WTC11 (cell line): ENCODE measurements at regions not wholly inside any gene's neighbourhood (a gene's known extent, or its start where the extent isn't known, plus 50 kb on each side); places are given as distances from the start of the nearest gene placed in this dataset.

Source experiments
- ATAC-seq: fragments of 200-7000 bp; cut with Tn5 transposase; 2 replicates; pipeline ENCODE4 v1.10.0; 2021; ENCODE audit warnings: mild to moderate bottlenecking, moderate library complexity
- CTCF ChIA-PET: fragments of 300-600 bp; sonication (Branson Sonifier 250); formaldehyde crosslinking; loops from one replicate; lab custom pipeline; 2021; ENCODE audit warnings: antibody characterized with exemption; lab: Charles Lee
- POLR2A ChIA-PET: fragments of 350-600 bp; sonication (Branson Sonifier 250); formaldehyde crosslinking; loops from one replicate; lab custom pipeline; 2021; ENCODE audit warnings: antibody characterized with exemption; lab: Charles Lee
- DNase-seq: peaks from one replicate; pipeline ENCODE4 v3.0.0; 2021; ENCODE audit warnings: low spot score
- H3K27ac Mint-ChIP-seq: 2 replicates; pipeline ENCODE4 v1.8.0; 2021; ENCODE audit warnings: mixed read lengths
- H3K27me3 Mint-ChIP-seq: 2 replicates; pipeline ENCODE4 v1.8.0; 2021; ENCODE audit warnings: low read depth, mild to moderate bottlenecking, moderate library complexity, mixed read lengths
- H3K36me3 Mint-ChIP-seq: 2 replicates; pipeline ENCODE4 v1.8.0; 2021; ENCODE audit warnings: mixed read lengths
- H3K4me1 Mint-ChIP-seq: 2 replicates; pipeline ENCODE4 v1.8.0; 2022; ENCODE audit warnings: mixed read lengths
- H3K4me3 Mint-ChIP-seq: 2 replicates; pipeline ENCODE4 v1.8.0; 2021; ENCODE audit warnings: mild to moderate bottlenecking, moderate library complexity, mixed read lengths
- H3K9me3 Mint-ChIP-seq: 2 replicates; pipeline ENCODE4 v1.8.0; 2021; ENCODE audit warnings: mixed read lengths
- ATF1 ChIP-seq: sonication (generic); formaldehyde crosslinking; IDR thresholded peaks from 2 replicates; pipeline ENCODE4 v1.8.1; 2023; ENCODE audit warnings: mild to moderate bottlenecking, moderate library complexity, missing genetic modification reagents
- ELF4 ChIP-seq: sonication (generic); formaldehyde crosslinking; IDR thresholded peaks from 2 replicates; pipeline ENCODE4 v1.8.1; 2022; ENCODE audit warnings: low read depth, mild to moderate bottlenecking, moderate library complexity, missing genetic modification reagents
- EMX1 ChIP-seq: fragments of 250-450 bp; sonication (Bioruptor Pico); IDR thresholded peaks from 2 replicates; pipeline ENCODE4 v1.8.0; 2021; ENCODE audit warnings: mild to moderate bottlenecking
- ETV6 ChIP-seq: sonication (generic); formaldehyde crosslinking; IDR thresholded peaks from 2 replicates; pipeline ENCODE4 v1.8.1; 2022; ENCODE audit warnings: mild to moderate bottlenecking, missing genetic modification reagents
- FOXK1 ChIP-seq: sonication (generic); formaldehyde crosslinking; IDR thresholded peaks from 2 replicates; pipeline ENCODE4 v1.8.0; 2022; ENCODE audit warnings: mild to moderate bottlenecking, moderate library complexity, missing genetic modification reagents
- FOXP1 ChIP-seq: sonication (generic); formaldehyde crosslinking; IDR thresholded peaks from 2 replicates; pipeline ENCODE4 v1.8.0; 2022; ENCODE audit warnings: missing genetic modification reagents, mild to moderate bottlenecking, moderate library complexity, borderline replicate concordance
- MXD4 ChIP-seq: fragments of 250-450 bp; sonication (Bioruptor Pico); IDR thresholded peaks from 2 replicates; pipeline ENCODE4 v1.8.0; 2021; ENCODE audit warnings: mild to moderate bottlenecking, moderate library complexity, borderline replicate concordance
- OVOL2 ChIP-seq: fragments of 250-450 bp; sonication (Bioruptor Pico); IDR thresholded peaks from 2 replicates; pipeline ENCODE4 v1.9.0; 2021; ENCODE audit warnings: mild to moderate bottlenecking, borderline replicate concordance
- RELA ChIP-seq: sonication (generic); formaldehyde crosslinking; IDR thresholded peaks from 2 replicates; pipeline ENCODE4 v1.8.1; 2022; ENCODE audit warnings: missing genetic modification reagents, mild to moderate bottlenecking, borderline replicate concordance
- SOX15 ChIP-seq: fragments of 250-450 bp; sonication (Bioruptor Pico); IDR thresholded peaks from 2 replicates; pipeline ENCODE4 v1.9.0; 2021; ENCODE audit warnings: mild to moderate bottlenecking
- TCF7 ChIP-seq: sonication (generic); formaldehyde crosslinking; IDR thresholded peaks from 2 replicates; pipeline ENCODE4 v1.8.0; 2022; ENCODE audit warnings: mild to moderate bottlenecking, low read depth, missing genetic modification reagents, moderate library complexity
- ZNF138 ChIP-seq: sonication (generic); formaldehyde crosslinking; conservative IDR thresholded peaks from 2 replicates; pipeline ENCODE4 v1.8.1; 2022; ENCODE audit warnings: mild to moderate bottlenecking, moderate library complexity, missing genetic modification reagents
- ZNF232 ChIP-seq: sonication (generic); formaldehyde crosslinking; IDR thresholded peaks from 2 replicates; pipeline ENCODE4 v1.8.0; 2022; ENCODE audit warnings: mild to moderate bottlenecking, missing genetic modification reagents
- ZNF423 ChIP-seq: fragments of 250-450 bp; sonication (Bioruptor Pico); IDR thresholded peaks from 2 replicates; pipeline ENCODE4 v2.1.2; 2022; ENCODE audit warnings: mild to moderate bottlenecking, moderate library complexity
- TF ChIP-seq, protein P1 (sequence below): sonication (generic); formaldehyde crosslinking; IDR thresholded peaks from 2 replicates; pipeline ENCODE4 v1.8.1; 2023; ENCODE audit warnings: mild to moderate bottlenecking, moderate library complexity, missing genetic modification reagents
- TF ChIP-seq, protein P2 (sequence below): sonication (generic); formaldehyde crosslinking; IDR thresholded peaks from 2 replicates; pipeline ENCODE4 v1.8.1; 2022; ENCODE audit warnings: mild to moderate bottlenecking, moderate library complexity, missing genetic modification reagents
- TF ChIP-seq, protein P3 (sequence below): sonication (generic); formaldehyde crosslinking; IDR thresholded peaks from 2 replicates; pipeline ENCODE4 v1.8.1; 2023; ENCODE audit warnings: mild to moderate bottlenecking, missing genetic modification reagents, borderline replicate concordance
- TF ChIP-seq, protein P4 (sequence below): sonication (generic); formaldehyde crosslinking; IDR thresholded peaks from 2 replicates; pipeline ENCODE4 v1.8.0; 2022; ENCODE audit warnings: mild to moderate bottlenecking, missing genetic modification reagents
- TF ChIP-seq, protein P5 (sequence below): sonication (generic); formaldehyde crosslinking; IDR thresholded peaks from 2 replicates; pipeline ENCODE4 v1.8.0; 2022; ENCODE audit warnings: mild to moderate bottlenecking, missing genetic modification reagents
- TF ChIP-seq, protein P6 (sequence below): sonication (generic); formaldehyde crosslinking; IDR thresholded peaks from 2 replicates; pipeline ENCODE4 v1.8.1; 2023; ENCODE audit warnings: mild to moderate bottlenecking, missing genetic modification reagents, moderate library complexity
- TF ChIP-seq, protein P7 (sequence below): sonication (generic); formaldehyde crosslinking; IDR thresholded peaks from 2 replicates; pipeline ENCODE4 v1.8.0; 2022; ENCODE audit warnings: mild to moderate bottlenecking, missing genetic modification reagents

DNA sequence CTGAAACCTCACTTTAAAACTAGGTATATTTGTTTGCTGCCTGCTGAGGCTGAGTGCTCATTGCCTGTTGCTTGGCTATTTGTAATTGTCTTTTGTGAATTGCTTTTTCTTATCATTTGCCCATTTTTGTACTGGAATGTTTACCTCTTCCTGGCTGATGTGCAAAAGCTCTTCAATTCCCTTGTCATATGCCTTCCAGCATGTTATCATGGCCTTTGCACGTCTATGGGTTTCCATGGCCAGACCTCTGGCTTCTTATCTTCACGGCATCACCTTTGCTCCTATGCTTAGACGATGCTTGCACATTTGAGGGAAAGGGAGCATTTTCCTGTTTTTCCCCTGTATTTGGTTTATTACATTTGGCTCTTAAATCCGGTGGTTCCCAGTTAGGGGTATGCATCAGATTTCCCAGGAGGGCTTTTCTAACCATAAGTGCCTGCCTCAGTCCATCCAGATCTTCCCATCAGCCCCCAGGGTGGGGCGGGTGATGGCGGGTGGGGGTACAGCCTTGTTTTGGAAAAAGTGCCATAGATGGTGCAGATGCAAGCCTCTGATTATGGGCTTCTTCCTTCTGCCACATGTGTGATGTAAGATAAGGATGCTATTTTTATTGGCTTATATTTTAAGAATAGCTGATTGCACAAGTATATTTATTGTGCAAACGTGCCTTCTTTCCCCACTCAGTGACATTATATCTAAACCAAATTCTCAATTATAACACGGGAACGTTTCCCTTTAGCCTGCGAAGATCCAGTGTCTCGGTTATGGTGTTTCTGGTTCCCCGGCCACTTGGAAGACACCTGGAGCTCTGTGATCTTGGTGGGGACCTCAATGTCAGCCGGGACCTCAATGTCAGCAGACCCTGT lies 70.6 kb upstream of the SEPTIN5 start:
- no peak for TF ChIP-seq ZNF138
- TF ChIP-seq EMX1: no peak
- TF ChIP-seq, protein P1, sequence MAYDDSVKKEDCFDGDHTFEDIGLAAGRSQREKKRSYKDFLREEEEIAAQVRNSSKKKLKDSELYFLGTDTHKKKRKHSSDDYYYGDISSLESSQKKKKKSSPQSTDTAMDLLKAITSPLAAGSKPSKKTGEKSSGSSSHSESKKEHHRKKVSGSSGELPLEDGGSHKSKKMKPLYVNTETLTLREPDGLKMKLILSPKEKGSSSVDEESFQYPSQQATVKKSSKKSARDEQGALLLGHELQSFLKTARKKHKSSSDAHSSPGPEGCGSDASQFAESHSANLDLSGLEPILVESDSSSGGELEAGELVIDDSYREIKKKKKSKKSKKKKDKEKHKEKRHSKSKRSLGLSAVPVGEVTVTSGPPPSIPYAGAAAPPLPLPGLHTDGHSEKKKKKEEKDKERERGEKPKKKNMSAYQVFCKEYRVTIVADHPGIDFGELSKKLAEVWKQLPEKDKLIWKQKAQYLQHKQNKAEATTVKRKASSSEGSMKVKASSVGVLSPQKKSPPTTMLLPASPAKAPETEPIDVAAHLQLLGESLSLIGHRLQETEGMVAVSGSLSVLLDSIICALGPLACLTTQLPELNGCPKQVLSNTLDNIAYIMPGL: no peak
- TF ChIP-seq, protein P2, sequence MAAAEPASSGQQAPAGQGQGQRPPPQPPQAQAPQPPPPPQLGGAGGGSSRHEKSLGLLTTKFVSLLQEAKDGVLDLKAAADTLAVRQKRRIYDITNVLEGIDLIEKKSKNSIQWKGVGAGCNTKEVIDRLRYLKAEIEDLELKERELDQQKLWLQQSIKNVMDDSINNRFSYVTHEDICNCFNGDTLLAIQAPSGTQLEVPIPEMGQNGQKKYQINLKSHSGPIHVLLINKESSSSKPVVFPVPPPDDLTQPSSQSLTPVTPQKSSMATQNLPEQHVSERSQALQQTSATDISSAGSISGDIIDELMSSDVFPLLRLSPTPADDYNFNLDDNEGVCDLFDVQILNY (CRISPR knock-in tag): no peak
- TF ChIP-seq, protein P3, sequence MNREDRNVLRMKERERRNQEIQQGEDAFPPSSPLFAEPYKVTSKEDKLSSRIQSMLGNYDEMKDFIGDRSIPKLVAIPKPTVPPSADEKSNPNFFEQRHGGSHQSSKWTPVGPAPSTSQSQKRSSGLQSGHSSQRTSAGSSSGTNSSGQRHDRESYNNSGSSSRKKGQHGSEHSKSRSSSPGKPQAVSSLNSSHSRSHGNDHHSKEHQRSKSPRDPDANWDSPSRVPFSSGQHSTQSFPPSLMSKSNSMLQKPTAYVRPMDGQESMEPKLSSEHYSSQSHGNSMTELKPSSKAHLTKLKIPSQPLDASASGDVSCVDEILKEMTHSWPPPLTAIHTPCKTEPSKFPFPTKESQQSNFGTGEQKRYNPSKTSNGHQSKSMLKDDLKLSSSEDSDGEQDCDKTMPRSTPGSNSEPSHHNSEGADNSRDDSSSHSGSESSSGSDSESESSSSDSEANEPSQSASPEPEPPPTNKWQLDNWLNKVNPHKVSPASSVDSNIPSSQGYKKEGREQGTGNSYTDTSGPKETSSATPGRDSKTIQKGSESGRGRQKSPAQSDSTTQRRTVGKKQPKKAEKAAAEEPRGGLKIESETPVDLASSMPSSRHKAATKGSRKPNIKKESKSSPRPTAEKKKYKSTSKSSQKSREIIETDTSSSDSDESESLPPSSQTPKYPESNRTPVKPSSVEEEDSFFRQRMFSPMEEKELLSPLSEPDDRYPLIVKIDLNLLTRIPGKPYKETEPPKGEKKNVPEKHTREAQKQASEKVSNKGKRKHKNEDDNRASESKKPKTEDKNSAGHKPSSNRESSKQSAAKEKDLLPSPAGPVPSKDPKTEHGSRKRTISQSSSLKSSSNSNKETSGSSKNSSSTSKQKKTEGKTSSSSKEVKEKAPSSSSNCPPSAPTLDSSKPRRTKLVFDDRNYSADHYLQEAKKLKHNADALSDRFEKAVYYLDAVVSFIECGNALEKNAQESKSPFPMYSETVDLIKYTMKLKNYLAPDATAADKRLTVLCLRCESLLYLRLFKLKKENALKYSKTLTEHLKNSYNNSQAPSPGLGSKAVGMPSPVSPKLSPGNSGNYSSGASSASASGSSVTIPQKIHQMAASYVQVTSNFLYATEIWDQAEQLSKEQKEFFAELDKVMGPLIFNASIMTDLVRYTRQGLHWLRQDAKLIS: no peak
- no peak for TF ChIP-seq OVOL2 (CRISPR knock-in tag)
- TF ChIP-seq RELA (CRISPR knock-in tag): no peak
- TF ChIP-seq, protein P4, sequence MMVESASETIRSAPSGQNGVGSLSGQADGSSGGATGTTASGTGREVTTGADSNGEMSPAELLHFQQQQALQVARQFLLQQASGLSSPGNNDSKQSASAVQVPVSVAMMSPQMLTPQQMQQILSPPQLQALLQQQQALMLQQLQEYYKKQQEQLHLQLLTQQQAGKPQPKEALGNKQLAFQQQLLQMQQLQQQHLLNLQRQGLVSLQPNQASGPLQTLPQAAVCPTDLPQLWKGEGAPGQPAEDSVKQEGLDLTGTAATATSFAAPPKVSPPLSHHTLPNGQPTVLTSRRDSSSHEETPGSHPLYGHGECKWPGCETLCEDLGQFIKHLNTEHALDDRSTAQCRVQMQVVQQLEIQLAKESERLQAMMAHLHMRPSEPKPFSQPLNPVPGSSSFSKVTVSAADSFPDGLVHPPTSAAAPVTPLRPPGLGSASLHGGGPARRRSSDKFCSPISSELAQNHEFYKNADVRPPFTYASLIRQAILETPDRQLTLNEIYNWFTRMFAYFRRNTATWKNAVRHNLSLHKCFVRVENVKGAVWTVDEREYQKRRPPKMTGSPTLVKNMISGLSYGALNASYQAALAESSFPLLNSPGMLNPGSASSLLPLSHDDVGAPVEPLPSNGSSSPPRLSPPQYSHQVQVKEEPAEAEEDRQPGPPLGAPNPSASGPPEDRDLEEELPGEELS (CRISPR knock-in tag): no peak
- TF ChIP-seq, all 79 proteins: peak for 0
- Mint-ChIP-seq H3K4me3 (no peak overlapping the region), H3K4me1 (peaks cover 13% of the 10 kb centered on the region), H3K9me3 (peaks cover 19% of the 10 kb centered on the region), H3K27ac (no peak overlapping the region), H3K27me3 (peaks cover 19% of the 10 kb centered on the region), H3K36me3 (peaks cover 18% of the 10 kb centered on the region)
- ATAC-seq: no peak
- no peak for DNase-seq
- ChIA-PET POLR2A (no interaction called here), CTCF (interaction anchor here (0.7 to 2.0 kb wide), 8 partner anchors 10 to 99 kb away, joined by 3 to 14 read pairs (median 6); no protein-coding TSS in a partner anchor)

DNA sequence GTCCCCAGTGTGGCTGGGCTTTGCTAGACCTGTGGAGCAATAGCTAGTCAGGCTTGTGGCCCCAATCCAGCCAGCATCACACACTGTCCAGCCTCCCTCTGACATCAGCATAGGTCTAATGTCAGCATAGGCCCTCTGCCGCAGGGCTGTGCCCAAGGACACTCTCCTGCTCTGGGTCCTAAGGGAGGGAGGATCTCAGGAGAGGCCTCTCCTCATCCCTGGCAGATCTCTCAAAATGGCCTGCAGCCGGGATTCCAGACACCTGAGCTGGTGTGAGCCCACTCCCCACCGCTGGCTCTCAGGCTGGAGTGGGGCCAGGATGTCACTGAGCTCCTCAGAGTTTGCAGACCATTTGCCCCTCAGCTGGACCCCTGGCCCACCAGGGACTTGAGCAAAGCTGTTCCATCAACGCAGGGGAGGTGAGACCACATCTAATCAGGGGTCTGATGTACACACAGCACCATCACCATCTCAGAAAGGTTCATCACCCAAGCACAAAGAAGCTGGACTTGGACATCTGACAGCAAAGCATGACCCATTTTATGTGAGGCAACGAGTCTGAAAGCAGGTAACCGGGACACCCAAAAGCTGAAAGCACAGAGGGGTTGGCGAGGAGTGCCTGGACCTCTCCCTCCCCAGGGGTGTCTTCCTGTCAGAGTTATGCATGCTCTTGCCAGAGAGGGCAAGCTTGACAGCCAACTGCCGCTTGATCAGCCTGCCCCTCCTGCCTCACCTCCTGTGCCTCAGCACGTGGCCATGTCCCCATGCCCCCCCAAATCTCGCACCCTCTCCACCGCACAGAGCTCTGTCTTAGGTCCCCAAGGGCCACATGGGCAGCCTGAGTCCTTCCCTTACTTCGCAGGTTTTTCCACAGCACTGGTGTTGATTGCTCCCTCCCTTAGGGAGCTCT lies 69.7 kb upstream of the SEPTIN5 start:
- ChIA-PET POLR2A (interaction anchor here (0.5 kb wide), 1 partner anchor 277 kb away, joined by 3 read pairs; no protein-coding TSS in a partner anchor), CTCF (interaction anchor here (0.7 to 2.0 kb wide), 16 partner anchors 8 to 170 kb away, joined by 3 to 14 read pairs (median 3); no protein-coding TSS in a partner anchor)
- Mint-ChIP-seq H3K9me3 (peaks cover 27% of the 10 kb centered on the region), H3K4me3 (no peak overlapping the region), H3K27me3 (peaks cover 19% of the 10 kb centered on the region), H3K27ac (no peak overlapping the region), H3K4me1 (peaks cover 13% of the 10 kb centered on the region), H3K36me3 (peaks cover 24% of the 10 kb centered on the region)
- ATAC-seq: no peak
- no peak for DNase-seq
- TF ChIP-seq TCF7 (no peak), MXD4 (CRISPR knock-in tag) (no peak), ATF1 (CRISPR knock-in tag) (no peak), RELA (CRISPR knock-in tag) (no peak), ZNF232 (no peak), ETV6 (no peak), SOX15 (CRISPR knock-in tag) (no peak), ZNF423 (CRISPR knock-in tag) (no peak), FOXP1 (CRISPR knock-in tag) (no peak), FOXK1 (CRISPR knock-in tag) (no peak), ELF4 (CRISPR knock-in tag) (no peak)
- TF ChIP-seq, protein P5, sequence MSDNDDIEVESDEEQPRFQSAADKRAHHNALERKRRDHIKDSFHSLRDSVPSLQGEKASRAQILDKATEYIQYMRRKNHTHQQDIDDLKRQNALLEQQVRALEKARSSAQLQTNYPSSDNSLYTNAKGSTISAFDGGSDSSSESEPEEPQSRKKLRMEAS (CRISPR knock-in tag): no peak
- TF ChIP-seq, protein P6, sequence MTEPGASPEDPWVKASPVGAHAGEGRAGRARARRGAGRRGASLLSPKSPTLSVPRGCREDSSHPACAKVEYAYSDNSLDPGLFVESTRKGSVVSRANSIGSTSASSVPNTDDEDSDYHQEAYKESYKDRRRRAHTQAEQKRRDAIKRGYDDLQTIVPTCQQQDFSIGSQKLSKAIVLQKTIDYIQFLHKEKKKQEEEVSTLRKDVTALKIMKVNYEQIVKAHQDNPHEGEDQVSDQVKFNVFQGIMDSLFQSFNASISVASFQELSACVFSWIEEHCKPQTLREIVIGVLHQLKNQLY (CRISPR knock-in tag): no peak
- TF ChIP-seq, protein P7, sequence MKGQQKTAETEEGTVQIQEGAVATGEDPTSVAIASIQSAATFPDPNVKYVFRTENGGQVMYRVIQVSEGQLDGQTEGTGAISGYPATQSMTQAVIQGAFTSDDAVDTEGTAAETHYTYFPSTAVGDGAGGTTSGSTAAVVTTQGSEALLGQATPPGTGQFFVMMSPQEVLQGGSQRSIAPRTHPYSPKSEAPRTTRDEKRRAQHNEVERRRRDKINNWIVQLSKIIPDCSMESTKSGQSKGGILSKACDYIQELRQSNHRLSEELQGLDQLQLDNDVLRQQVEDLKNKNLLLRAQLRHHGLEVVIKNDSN (CRISPR knock-in tag): no peak
